GM18868 (cell line): ENCODE measurements at regions not wholly inside any gene's neighbourhood (a gene's known extent, or its start where the extent isn't known, plus 50 kb on each side); places are given as distances from the start of the nearest gene placed in this dataset.

Experiments used
- ATAC-seq: cut with Tn5 transposase; IDR thresholded peaks from one replicate; pipeline ENCODE4 v1.9.1; 2021; ENCODE audit warnings: mild to moderate bottlenecking, moderate library complexity; ENCODE audit not compliant: unreplicated experiment

- ATAC-seq, result peak; percentile 69
These were observed 192.3 kb downstream of the MZT1 start for GRCh38 chr13:72534951-72535640.

DNA sequence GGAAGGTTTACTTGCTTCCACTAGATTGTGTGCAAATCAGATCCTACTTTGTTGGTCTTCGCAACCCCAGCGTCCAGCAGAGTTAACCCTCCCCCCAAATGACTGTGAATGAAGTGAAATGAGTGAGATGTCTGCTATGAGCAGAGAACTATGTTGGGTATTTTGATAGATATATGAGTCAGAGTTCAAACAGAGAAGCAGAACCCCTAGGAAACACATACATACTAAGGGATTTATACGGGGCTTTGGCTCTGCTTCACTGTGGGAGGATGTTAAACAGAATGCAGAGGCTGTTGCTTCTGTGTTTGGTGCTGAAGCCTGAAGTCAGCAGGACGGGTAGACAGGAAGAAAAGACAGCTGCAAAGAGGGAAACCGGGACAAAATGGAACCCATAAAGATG is 197.0 kb downstream of the MZT1 start:
- no peak for ATAC-seq

GRCh38 chr13:72527333-72527732 is 200.1 kb downstream of the MZT1 start:
- no peak for ATAC-seq

- ATAC-seq, result no peak
These were observed 203.8 kb downstream of the MZT1 start for GRCh38 chr13:72523593-72523992.

GRCh38 chr13:72523049-72523448 is 204.4 kb downstream of the MZT1 start:
- no peak for ATAC-seq

GRCh38 chr13:72521940-72522661 is 205.3 kb downstream of the MZT1 start:
- ATAC-seq, result no peak

DNA sequence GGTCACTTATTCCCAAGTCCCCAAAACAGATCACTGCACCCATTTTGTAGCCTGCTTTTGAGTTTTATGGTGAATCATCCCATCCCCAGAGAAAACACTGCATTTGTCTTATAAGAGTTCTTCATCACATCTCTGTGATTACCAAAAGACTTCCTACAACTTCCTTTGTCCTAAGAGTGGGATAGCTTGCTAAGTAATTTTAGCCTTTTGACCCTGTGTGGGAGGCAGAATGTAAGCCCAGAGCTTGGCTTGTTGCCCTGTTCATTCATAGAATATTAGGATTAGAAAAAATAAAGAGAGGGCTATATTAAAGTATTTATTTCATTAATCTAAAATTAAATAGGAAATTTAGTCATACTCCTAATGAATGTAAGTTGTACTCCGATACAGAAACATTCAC is 213.3 kb downstream of the MZT1 start:
- no peak for ATAC-seq

DNA sequence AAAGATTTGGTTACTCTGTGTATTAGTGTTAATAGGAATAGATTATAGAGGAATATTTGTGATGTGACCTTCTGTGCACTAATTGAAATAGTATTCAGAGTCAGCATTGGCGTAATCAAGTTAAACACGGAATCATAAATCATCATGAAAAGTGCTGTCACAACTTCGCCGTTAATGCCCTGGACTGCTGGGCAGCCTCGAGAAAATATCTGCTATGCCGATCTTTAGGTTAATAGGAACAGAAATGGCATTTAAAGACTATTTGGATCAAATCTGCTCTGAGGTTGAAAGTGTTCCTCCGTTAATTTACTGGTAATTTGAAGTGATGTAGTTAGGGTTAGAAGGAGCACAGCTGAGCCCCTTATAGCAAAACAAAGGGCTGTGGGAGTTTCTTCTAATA is 219.0 kb downstream of the MZT1 start:
- ATAC-seq, result no peak

DNA sequence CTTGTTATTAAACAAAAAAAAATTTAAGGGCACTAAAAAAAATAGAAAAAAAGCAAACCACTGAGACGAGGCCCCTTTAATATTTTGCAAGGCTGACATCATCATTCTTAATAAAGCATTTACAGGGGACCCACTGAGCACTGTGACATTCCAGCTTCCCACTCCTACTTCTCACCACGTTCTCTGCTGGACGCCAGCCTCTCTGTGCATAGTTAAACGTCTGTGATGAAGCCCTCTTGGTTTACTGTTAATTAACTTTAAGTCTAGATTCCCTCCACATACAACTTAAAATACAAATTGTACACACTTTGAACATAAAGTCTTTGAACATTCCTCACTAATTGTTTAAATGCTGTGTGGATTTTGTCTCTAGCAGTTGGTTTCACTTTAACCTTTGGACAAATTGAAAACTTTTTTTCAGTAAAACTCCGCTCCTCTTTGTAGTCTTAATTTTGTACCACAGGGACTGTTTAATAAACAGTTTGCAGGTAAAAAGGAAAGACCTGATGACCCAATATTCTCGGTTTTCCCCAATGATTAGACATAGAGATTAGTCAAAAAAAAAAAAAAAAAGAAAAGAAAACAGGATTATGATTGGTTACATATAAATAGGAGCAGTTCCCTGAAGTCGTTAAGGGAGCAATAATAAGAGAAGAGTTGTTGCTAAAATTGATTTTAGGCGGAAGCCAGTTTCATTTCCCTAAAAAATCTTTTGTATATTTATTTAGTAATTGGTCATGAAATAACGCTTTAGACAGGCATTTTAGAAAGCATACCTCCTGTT is 219.8 kb downstream of the MZT1 start:
- ATAC-seq, result no peak

DNA sequence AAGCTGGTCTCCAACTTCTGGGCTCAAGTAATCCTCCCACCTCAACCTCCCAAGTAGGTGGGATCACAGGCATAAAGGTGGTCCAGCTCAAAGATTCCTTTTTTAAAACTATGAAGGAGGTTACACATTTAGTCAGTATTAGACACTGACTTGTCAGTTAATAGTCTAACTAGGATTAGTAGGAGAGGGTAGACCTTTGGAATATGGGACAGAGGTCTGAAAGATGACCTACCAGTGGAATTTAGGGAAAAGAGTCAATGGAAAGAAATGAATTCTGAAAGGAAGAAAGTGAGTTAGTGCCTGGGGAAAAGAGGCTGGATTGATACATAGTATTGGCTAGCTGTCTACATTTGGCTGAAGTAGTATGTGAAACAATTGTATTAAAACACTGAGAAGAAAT is 220.7 kb downstream of the MZT1 start:
- ATAC-seq, result no peak

DNA sequence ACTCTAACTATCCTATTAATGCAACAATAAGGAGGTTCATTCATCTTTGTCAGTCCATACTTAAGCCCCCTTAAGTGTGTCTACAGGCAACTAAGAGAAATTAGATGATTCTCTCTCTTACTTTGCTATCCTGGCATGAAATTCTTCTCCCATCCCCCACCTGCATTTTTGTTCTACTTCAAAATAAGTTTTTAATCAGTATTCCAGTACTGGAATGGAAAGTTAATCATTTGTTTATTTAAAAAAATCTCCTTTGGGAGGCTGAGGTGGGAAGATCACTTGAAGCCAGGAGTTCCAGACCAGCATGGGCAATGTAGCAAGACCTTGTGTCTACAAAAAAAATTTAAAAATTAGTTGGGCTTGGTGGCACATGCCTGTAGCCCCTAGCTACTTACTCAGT is 222.1 kb downstream of the MZT1 start:
- ATAC-seq, result no peak

DNA sequence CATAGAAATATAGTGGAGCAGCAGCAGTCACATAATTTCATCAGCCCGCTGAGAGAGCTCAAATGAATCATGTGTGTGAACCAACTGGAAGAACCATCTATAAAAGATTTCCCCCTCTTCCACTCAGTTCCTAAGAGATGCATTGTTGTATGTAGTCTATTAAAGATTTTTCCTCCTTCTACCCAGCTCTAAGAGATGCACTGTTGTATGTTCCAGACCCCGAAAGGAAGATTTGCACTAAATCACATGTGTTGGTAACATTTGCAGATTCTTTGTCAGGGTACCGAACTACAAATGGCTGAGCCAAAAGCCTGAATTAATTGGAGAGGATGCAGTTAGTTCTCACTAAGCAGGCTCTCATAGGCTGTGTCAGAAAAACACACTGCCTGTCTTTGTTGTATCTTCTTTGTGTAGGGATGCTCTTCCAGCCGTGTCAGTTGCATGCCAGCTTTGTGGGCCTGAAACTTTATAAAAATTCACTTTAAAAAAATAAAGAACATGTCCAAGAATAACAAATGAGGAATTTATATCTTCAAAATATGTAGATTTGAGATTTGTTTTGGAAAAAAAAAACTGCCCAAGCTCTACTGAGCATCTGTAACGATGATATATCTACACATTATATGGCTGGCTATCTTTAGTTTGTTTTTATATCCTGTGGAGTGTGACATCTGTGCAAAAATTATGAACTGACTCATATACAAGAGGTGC is 223.1 kb downstream of the MZT1 start:
- no peak for ATAC-seq

- no peak for ATAC-seq
These were observed 226.6 kb downstream of the MZT1 start for GRCh38 chr13:72500851-72501250.

- no peak for ATAC-seq
These were observed 231.7 kb downstream of the MZT1 start for GRCh38 chr13:72495681-72496080.

GRCh38 chr13:72489751-72490150 is 237.7 kb downstream of the MZT1 start:
- ATAC-seq, result no peak

DNA sequence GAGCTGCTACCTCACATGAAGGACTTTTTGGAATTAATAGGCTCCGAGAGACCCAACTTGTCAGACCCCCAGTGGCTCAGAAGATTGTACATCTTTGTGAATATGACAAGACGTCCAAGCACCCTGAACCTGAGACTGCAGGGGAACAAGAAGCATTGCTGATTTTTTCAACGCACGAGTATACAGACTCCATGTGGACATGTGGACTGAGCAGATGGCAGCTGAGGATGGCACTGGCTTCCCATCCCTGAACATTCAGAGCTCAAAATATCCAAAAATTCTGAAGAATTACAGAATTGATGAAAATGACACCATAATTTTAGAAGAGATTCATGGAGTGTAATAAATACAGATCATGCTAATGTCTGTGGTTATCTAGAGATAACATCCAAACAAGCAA is 254.1 kb downstream of the MZT1 start:
- ATAC-seq, result no peak

GRCh38 chr13:72469906-72470305 is 257.5 kb downstream of the MZT1 start:
- no peak for ATAC-seq

GRCh38 chr13:72463561-72463960 is 263.9 kb downstream of the MZT1 start:
- no peak for ATAC-seq

GRCh38 chr13:72462726-72463125 is 264.7 kb downstream of the MZT1 start:
- no peak for ATAC-seq

DNA sequence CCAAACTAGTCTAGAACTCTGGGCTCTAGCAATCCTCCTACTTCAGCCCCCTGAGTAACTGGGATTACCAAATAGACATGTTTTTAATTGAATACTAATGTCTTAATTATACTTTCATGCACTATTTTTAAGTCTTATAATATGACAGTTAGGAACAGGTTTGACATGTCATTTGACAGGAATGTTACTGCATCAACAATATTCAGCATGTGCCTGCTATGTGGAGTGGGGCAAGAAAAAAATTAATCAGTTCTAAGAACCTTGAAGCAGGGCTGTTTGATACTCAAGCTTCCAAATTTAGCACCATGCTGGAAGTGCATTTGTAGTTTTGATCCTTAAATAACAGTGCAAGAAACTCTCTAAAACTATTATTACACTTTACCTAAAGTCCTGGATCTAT is 265.3 kb downstream of the MZT1 start:
- no peak for ATAC-seq

DNA sequence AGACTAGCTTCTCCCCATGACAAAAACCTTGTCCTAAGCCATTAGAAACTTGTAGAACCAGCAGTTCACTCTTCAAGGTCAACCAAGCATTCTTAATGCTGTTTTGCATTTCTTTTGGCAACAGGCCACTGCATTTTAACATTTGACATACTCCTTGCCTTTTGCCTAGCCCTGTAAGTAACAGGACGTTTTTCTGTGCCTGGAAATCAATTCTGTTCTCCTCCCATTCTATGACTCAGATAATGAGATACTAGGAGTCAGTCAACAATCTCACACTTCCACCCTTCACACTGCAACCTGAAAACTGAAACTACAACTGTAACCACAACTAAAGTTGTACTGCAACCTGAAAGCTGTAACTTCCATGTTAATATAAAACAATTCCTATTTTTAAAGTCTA is 268.7 kb downstream of the MZT1 start:
- peak; percentile 63 for ATAC-seq
